Suprapubic skin (tissue), 4 donors: ENCODE measurements at regions not wholly inside any gene's neighbourhood (a gene's known extent, or its start where the extent isn't known, plus 50 kb on each side); places are given as distances from the start of the nearest gene placed in this dataset.

Source experiments
- DNase-seq, 2 donors: peaks; one replicate each; pipeline ENCODE4 v3.0.0-alpha.2; 2019; ENCODE audit warnings: low spot score in 2 of 2
- H3K27ac ChIP-seq: fragments of 200-600 bp; sonication (generic); one replicate; pipeline ENCODE4 v1.5.1; 2019
- H3K27me3 ChIP-seq: fragments of 200-600 bp; sonication (generic); one replicate; pipeline ENCODE4 v1.5.1; 2019
- H3K36me3 ChIP-seq: fragments of 200-600 bp; sonication (generic); one replicate; pipeline ENCODE4 v1.5.1; 2019
- H3K4me1 ChIP-seq: fragments of 200-600 bp; sonication (generic); one replicate; pipeline ENCODE4 v1.5.1; 2019
- H3K4me3 ChIP-seq: fragments of 200-600 bp; sonication (generic); one replicate; pipeline ENCODE4 v1.5.1; 2019; ENCODE audit warnings: mild to moderate bottlenecking
- H3K9me3 ChIP-seq: fragments of 200-600 bp; sonication (generic); one replicate; pipeline ENCODE4 v1.5.1; 2019
- EP300 ChIP-seq: sonication (generic); formaldehyde crosslinking; IDR thresholded peaks from one replicate; pipeline ENCODE4 v1.6.1; 2017; ENCODE audit warnings: antibody characterized with exemption
- POLR2A ChIP-seq, 2 donors: fragments of 450-650 bp; IDR thresholded peaks; one replicate each; pipeline ENCODE4 v1.6.1; 2017; ENCODE audit warnings: antibody characterized with exemption in 2 of 2, mild to moderate bottlenecking in 2 of 2, moderate library complexity in 2 of 2
- POLR2AphosphoS5 ChIP-seq, 3 donors: sonication (generic); formaldehyde crosslinking; IDR thresholded peaks; one replicate each; pipeline ENCODE4 v1.6.1; 2017; ENCODE audit warnings: antibody characterized with exemption in 3 of 3
- WGBS: methylation state at CpG from one replicate; pipeline ENCODE4 v1.1.5; 2018; 5-methylcytosine and 5-hydroxymethylcytosine counted together
- TF ChIP-seq, protein P1 (sequence below), 2 donors: fragments of 200-600 bp in 1 of 2; fragments of 450-650 bp in 1 of 2; sonication (generic) in 1 of 2; IDR thresholded peaks; one replicate each; pipeline ENCODE4 v1.5.1; 2016 to 2019; ENCODE audit warnings: antibody characterized with exemption in 2 of 2, mild to moderate bottlenecking in 1 of 2, moderate library complexity in 1 of 2

DNA sequence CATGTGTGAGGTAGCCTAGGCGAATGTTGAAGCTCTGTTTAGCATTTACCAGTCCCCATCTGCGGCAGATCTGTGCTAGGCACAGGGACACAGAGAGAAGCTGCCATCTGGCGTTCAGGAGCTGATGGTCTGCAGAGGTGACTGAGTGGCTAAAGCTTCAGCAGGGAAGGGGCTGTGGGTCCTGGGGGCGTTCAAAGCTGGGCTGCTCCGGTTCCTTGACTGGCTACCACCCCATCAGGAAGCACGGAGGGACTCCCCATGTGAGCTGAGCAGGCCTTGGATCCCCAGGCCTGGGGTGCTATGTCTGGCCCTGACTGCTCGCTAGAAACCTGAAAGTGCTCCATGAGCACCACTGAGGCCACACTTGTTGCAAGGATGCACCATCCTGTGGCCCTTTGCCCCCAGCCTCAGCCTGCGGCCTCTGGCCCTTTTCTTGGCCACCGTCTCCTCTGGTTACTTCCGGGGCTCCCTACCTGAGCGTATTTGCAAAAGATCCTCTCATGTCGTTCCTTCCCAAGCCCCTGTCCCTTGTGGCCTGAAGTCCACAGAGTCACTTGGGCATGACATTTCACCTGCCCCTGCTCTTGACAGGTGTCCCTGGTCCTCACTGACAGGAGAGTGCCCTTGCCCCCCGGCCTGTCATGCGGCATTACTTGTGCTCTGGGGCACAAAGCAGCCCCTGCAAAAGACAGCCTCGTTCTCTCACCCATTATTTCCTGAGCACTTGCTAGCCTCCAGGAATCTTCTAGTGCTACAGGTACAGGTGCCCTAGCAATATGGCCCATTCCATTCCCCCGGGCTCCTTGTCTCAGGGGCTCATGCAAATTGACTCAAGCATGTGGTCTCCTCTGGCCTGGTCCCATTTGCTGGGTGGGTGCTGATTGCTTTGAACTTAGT, 108.1 kb downstream of the GLRX3 start:
- H3K27ac ChIP-seq: no peak overlapping the region
- no peak for TF ChIP-seq EP300
- TF ChIP-seq POLR2A (IDR thresholded peaks at IDR 0.05): no peak
- no peak for TF ChIP-seq POLR2AphosphoS5 (IDR thresholded peaks at IDR 0.05)
- TF ChIP-seq, protein P1, sequence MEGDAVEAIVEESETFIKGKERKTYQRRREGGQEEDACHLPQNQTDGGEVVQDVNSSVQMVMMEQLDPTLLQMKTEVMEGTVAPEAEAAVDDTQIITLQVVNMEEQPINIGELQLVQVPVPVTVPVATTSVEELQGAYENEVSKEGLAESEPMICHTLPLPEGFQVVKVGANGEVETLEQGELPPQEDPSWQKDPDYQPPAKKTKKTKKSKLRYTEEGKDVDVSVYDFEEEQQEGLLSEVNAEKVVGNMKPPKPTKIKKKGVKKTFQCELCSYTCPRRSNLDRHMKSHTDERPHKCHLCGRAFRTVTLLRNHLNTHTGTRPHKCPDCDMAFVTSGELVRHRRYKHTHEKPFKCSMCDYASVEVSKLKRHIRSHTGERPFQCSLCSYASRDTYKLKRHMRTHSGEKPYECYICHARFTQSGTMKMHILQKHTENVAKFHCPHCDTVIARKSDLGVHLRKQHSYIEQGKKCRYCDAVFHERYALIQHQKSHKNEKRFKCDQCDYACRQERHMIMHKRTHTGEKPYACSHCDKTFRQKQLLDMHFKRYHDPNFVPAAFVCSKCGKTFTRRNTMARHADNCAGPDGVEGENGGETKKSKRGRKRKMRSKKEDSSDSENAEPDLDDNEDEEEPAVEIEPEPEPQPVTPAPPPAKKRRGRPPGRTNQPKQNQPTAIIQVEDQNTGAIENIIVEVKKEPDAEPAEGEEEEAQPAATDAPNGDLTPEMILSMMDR (IDR thresholded peaks at IDR 0.05): no peak
- no peaks in the 10 kb centered on the region for H3K4me1 ChIP-seq
- no peaks in the 10 kb centered on the region for H3K27me3 ChIP-seq
- WGBS: 95% methylated on average over 11 of the region's 16 CpGs
- H3K4me3 ChIP-seq: no peak overlapping the region
- DNase-seq: peak in 1 of 2 donors; percentile 54
- H3K36me3 ChIP-seq: no peaks in the 10 kb centered on the region
- peaks cover 12% of the 10 kb centered on the region for H3K9me3 ChIP-seq

- Histone ChIP-seq H3K36me3 (no peaks in the 10 kb centered on the region), H3K4me1 (no peaks in the 10 kb centered on the region), H3K27me3 (no peaks in the 10 kb centered on the region), H3K27ac (no peak overlapping the region), H3K9me3 (peaks cover 12% of the 10 kb centered on the region), H3K4me3 (no peak overlapping the region)
- peak in 1 of 2 donors; percentile 75 for DNase-seq
- TF ChIP-seq, protein P1 (IDR thresholded peaks at IDR 0.05): no peak
- TF ChIP-seq EP300 (no peak), POLR2A (IDR thresholded peaks at IDR 0.05) (no peak), POLR2AphosphoS5 (IDR thresholded peaks at IDR 0.05) (no peak)
- WGBS: 80% methylated on average over 8 of the region's 8 CpGs
Observed at GRCh38 chr10:130244928-130245495, 108.8 kb downstream of the GLRX3 start.

GRCh38 chr10:130246113-130246512, 109.9 kb downstream of the GLRX3 start:
- no peak overlapping the region for H3K4me3 ChIP-seq
- no peak overlapping the region for H3K27ac ChIP-seq
- H3K36me3 ChIP-seq: no peaks in the 10 kb centered on the region
- H3K4me1 ChIP-seq: no peaks in the 10 kb centered on the region
- H3K9me3 ChIP-seq: peaks cover 12% of the 10 kb centered on the region
- TF ChIP-seq EP300: no peak
- DNase-seq: peak in 1 of 2 donors; percentile 13
- no peaks in the 10 kb centered on the region for H3K27me3 ChIP-seq
- 87% methylated on average over 4 of the region's 4 CpGs for WGBS

GRCh38 chr10:130250127-130250526, 113.9 kb downstream of the GLRX3 start:
- Histone ChIP-seq H3K27me3 (no peaks in the 10 kb centered on the region), H3K4me1 (no peaks in the 10 kb centered on the region), H3K4me3 (no peak overlapping the region), H3K36me3 (no peaks in the 10 kb centered on the region), H3K9me3 (peaks cover 2% of the 10 kb centered on the region), H3K27ac (no peak overlapping the region)
- DNase-seq: no peak
- TF ChIP-seq, protein P1 (IDR thresholded peaks at IDR 0.05): no peak
- TF ChIP-seq EP300 (no peak), POLR2A (IDR thresholded peaks at IDR 0.05) (no peak), POLR2AphosphoS5 (IDR thresholded peaks at IDR 0.05) (no peak)
- WGBS: 68% methylated on average over 3 of the region's 3 CpGs

- DNase-seq: peak in 1 of 2 donors; percentile 52
- H3K36me3 ChIP-seq: no peaks in the 10 kb centered on the region
- TF ChIP-seq POLR2AphosphoS5 (IDR thresholded peaks at IDR 0.05): no peak
- TF ChIP-seq, protein P1 (IDR thresholded peaks at IDR 0.05): no peak
- no peak for TF ChIP-seq POLR2A (IDR thresholded peaks at IDR 0.05)
- no peak for TF ChIP-seq EP300
Observed at GRCh38 chr10:130251766-130252165, 115.6 kb downstream of the GLRX3 start.

More at GRCh38 chr10:130251766-130252165, 115.6 kb downstream of the GLRX3 start:
- 83% methylated on average over 4 of the region's 4 CpGs for WGBS
- Histone ChIP-seq H3K27me3 (no peaks in the 10 kb centered on the region), H3K4me3 (no peak overlapping the region), H3K9me3 (no peaks in the 10 kb centered on the region), H3K4me1 (no peaks in the 10 kb centered on the region), H3K27ac (no peak overlapping the region)
